Spleen (tissue), 7 donors: ENCODE measurements at regions not wholly inside any gene's neighbourhood (a gene's known extent, or its start where the extent isn't known, plus 50 kb on each side); places are given as distances from the start of the nearest gene placed in this dataset.

ENCODE experiments used
- CTCF ChIP-seq, 11 experiments: fragments of 200-600 bp in 7 of 11; fragments of 450-650 bp in 4 of 11; sonication (generic) in 4 of 11; IDR thresholded peaks in 8 of 11; conservative IDR thresholded peaks in 3 of 11; 1 replicate in 7 of 11; 2 replicates in 4 of 11; pipeline versions ENCODE4 v1.4.0 to v1.8.0; 2016 to 2021; ENCODE audit warnings: antibody characterized with exemption in 11 of 11, inconsistent platforms in 4 of 11, mild to moderate bottlenecking in 1 of 11
- POLR2A ChIP-seq, 3 donors: fragments of 450-650 bp; IDR thresholded peaks; one replicate each; pipeline ENCODE4 v1.5.1; 2017; ENCODE audit warnings: antibody characterized with exemption in 3 of 3, mild to moderate bottlenecking in 1 of 3
- POLR2AphosphoS5 ChIP-seq, 3 donors: sonication (generic); formaldehyde crosslinking; IDR thresholded peaks; one replicate each; pipeline ENCODE4 v1.5.1; 2017; ENCODE audit warnings: antibody characterized with exemption in 3 of 3
- donor health status: DM: no; HTN: no; CAD: no; lungs with moderate emphysema.
- donor health status: DM: no; HTN: no; CAD: no.
- donor health status: DM: no; HTN: no; CAD: no.

- TF ChIP-seq POLR2A (IDR thresholded peaks at IDR 0.05) (no peak), CTCF (IDR thresholded peaks at IDR 0.05 in 8 of 11, conservative IDR thresholded peaks at IDR 0.05 in 3 of 11) (no peak), POLR2AphosphoS5 (IDR thresholded peaks at IDR 0.05) (no peak)
Measured at GRCh38 chr20:7057611-7058010, 290.1 kb downstream of the BMP2 start.
